Ishikawa (cell line): ENCODE measurements at regions not wholly inside any gene's neighbourhood (a gene's known extent, or its start where the extent isn't known, plus 50 kb on each side); places are given as distances from the start of the nearest gene placed in this dataset.

Experiments
- MAX ChIP-seq: IDR thresholded peaks from 2 replicates; pipeline ENCODE4 v1.6.1; 2012
- NFIC ChIP-seq: IDR thresholded peaks from 2 replicates; pipeline ENCODE4 v1.6.1; 2012

GRCh38 chr6:153503810-153504209 lies 372.7 kb upstream of the RGS17 start:
- TF ChIP-seq NFIC (no peak), MAX (no peak)
